Neural progenitor cell (in vitro differentiated cells): ENCODE measurements at regions not wholly inside any gene's neighbourhood (a gene's known extent, or its start where the extent isn't known, plus 50 kb on each side); places are given as distances from the start of the nearest gene placed in this dataset.

ENCODE experiments used
- DNase-seq: peaks from one replicate; pipeline ENCODE4 v3.0.0-alpha.2; 2016; ENCODE audit warnings: low spot score
- H2AFZ ChIP-seq: fragments of 200-600 bp; sonication (generic); replicated peaks from 2 replicates; pipeline ENCODE4 v1.6.1; 2016; ENCODE audit warnings: antibody characterized with exemption
- H3F3A ChIP-seq: fragments of 200-600 bp; sonication (generic); 2 replicates; pipeline ENCODE4 v1.6.1; 2016; ENCODE audit warnings: antibody characterized with exemption, low read depth
- H3K27ac ChIP-seq: fragments of 200-600 bp; sonication (generic); 2 replicates; pipeline ENCODE4 v1.5.1; 2016; ENCODE audit warnings: mild to moderate bottlenecking
- H3K27me3 ChIP-seq: fragments of 200-600 bp; sonication (generic); 2 replicates; pipeline ENCODE4 v1.6.1; 2016; ENCODE audit warnings: mild to moderate bottlenecking, moderate library complexity
- H3K36me3 ChIP-seq: fragments of 200-600 bp; sonication (generic); 2 replicates; pipeline ENCODE4 v1.5.1; 2016
- H3K4me1 ChIP-seq: fragments of 200-600 bp; sonication (generic); 2 replicates; pipeline ENCODE4 v1.6.1; 2016; ENCODE audit warnings: mixed run types
- H3K4me2 ChIP-seq: fragments of 200-600 bp; sonication (generic); 2 replicates; pipeline ENCODE4 v1.6.1; 2016
- H3K4me3 ChIP-seq: fragments of 200-600 bp; sonication (generic); 2 replicates; pipeline ENCODE4 v1.5.1; 2016
- H3K79me2 ChIP-seq: fragments of 200-600 bp; sonication (generic); 2 replicates; pipeline ENCODE4 v1.6.1; 2016; ENCODE audit warnings: low read depth
- H3K9ac ChIP-seq: fragments of 200-600 bp; sonication (generic); 2 replicates; pipeline ENCODE4 v1.6.1; 2016
- H3K9me3 ChIP-seq: fragments of 200-600 bp; sonication (generic); 2 replicates; pipeline ENCODE4 v1.5.1; 2016; ENCODE audit warnings: low read depth
- H4K20me1 ChIP-seq: fragments of 200-600 bp; sonication (generic); 2 replicates; pipeline ENCODE4 v1.6.1; 2016; ENCODE audit warnings: low read depth
- H3K27ac Mint-ChIP-seq: 3 replicates; pipeline ENCODE4 v1.8.0; 2021; ENCODE audit warnings: mixed read lengths
- H3K27me3 Mint-ChIP-seq: 2 replicates; pipeline ENCODE4 v1.8.0; 2022; ENCODE audit warnings: low read depth, mild to moderate bottlenecking, inconsistent platforms, moderate library complexity, mixed read lengths; ENCODE audit not compliant: insufficient read depth
- H3K36me3 Mint-ChIP-seq: 3 replicates; pipeline ENCODE4 v1.8.0; 2021; ENCODE audit warnings: mixed read lengths
- H3K4me1 Mint-ChIP-seq: 3 replicates; pipeline ENCODE4 v1.8.0; 2021; ENCODE audit warnings: mixed read lengths
- H3K4me3 Mint-ChIP-seq: 3 replicates; pipeline ENCODE4 v1.8.0; 2021; ENCODE audit warnings: mild to moderate bottlenecking, moderate library complexity, mixed read lengths
- H3K9me3 Mint-ChIP-seq: 3 replicates; pipeline ENCODE4 v1.8.0; 2020; ENCODE audit warnings: mixed read lengths
- EZH2 ChIP-seq: fragments of 200-600 bp; sonication (generic); IDR thresholded peaks from 2 replicates; pipeline ENCODE4 v1.6.1; 2017; ENCODE audit warnings: antibody characterized with exemption, mild to moderate bottlenecking, moderate library complexity
- EZH2phosphoT487 ChIP-seq: fragments of 200-600 bp; sonication (generic); IDR thresholded peaks from 2 replicates; pipeline ENCODE4 v1.6.1; 2017; ENCODE audit warnings: antibody characterized with exemption
- TF ChIP-seq, protein P1 (sequence below): fragments of 200-600 bp; sonication (generic); IDR thresholded peaks from 2 replicates; pipeline ENCODE4 v1.5.1; 2017; ENCODE audit warnings: antibody characterized with exemption, mild to moderate bottlenecking

DNA sequence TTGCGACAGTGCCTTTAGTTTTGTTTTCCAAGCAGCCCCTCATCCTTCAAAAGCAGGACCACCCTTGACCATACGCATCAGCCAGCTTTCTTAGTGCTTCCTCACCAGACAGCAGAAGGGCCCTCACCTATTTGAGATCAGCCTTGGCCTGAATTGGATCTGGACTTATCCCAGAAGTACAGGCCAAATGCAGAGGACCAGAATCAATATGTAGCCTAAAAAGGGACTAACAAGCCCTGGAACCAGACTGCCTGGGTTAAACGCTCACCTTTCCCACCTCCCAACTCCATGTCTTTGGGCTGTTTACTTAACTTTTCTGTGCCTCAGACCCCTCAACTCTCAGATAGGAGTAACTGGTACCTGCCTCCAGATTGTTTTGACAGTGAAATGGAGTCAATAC is 77.7 kb upstream of the ATP6AP2 start:
- H3K36me3 Mint-ChIP-seq = no peaks in the 10 kb centered on the region
- H3K27ac Mint-ChIP-seq = no peak overlapping the region
- Histone ChIP-seq H3K9me3 (no peaks in the 10 kb centered on the region), H3F3A (peaks cover 6% of the 10 kb centered on the region), H3K27ac (no peak overlapping the region), H2AFZ (no peak overlapping the region), H3K4me3 (no peak overlapping the region), H4K20me1 (no peaks in the 10 kb centered on the region), H3K36me3 (no peaks in the 10 kb centered on the region), H3K9ac (no peak overlapping the region), H3K27me3 (no peaks in the 10 kb centered on the region), H3K4me1 (no peaks in the 10 kb centered on the region), H3K4me2 (no peak overlapping the region), H3K79me2 (no peaks in the 10 kb centered on the region)
- H3K4me1 Mint-ChIP-seq = no peaks in the 10 kb centered on the region
- H3K9me3 Mint-ChIP-seq = peaks cover 13% of the 10 kb centered on the region
- TF ChIP-seq, protein P1, sequence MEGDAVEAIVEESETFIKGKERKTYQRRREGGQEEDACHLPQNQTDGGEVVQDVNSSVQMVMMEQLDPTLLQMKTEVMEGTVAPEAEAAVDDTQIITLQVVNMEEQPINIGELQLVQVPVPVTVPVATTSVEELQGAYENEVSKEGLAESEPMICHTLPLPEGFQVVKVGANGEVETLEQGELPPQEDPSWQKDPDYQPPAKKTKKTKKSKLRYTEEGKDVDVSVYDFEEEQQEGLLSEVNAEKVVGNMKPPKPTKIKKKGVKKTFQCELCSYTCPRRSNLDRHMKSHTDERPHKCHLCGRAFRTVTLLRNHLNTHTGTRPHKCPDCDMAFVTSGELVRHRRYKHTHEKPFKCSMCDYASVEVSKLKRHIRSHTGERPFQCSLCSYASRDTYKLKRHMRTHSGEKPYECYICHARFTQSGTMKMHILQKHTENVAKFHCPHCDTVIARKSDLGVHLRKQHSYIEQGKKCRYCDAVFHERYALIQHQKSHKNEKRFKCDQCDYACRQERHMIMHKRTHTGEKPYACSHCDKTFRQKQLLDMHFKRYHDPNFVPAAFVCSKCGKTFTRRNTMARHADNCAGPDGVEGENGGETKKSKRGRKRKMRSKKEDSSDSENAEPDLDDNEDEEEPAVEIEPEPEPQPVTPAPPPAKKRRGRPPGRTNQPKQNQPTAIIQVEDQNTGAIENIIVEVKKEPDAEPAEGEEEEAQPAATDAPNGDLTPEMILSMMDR = no peak
- TF ChIP-seq EZH2 (no peak), EZH2phosphoT487 (no peak)
- H3K27me3 Mint-ChIP-seq = peaks cover 7% of the 10 kb centered on the region
- DNase-seq = no peak
- no peak overlapping the region for H3K4me3 Mint-ChIP-seq

DNA sequence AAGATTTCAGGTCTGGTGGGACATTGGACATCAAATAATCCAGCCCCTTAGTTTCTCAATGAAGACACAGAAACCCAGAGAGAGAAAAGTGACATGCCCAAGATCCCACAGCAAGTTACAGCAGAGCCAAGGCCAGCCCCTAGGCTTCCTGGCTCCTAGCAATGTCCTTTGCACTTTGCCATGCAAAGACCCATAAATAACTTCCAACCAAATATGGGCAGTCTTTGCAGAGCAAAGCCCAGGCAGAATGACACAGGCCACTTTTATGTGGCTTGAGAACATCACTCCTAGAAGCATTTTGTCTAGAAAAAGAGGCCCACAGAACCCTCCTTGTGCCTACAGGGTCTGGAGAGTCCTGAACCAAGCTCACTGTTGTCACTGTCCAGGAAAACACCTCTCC is 78.1 kb upstream of the ATP6AP2 start:
- Histone ChIP-seq H3K4me1 (no peaks in the 10 kb centered on the region), H3K79me2 (no peaks in the 10 kb centered on the region), H3K36me3 (no peaks in the 10 kb centered on the region), H3K27ac (no peak overlapping the region), H3K4me2 (no peak overlapping the region), H3K27me3 (no peaks in the 10 kb centered on the region), H3K9ac (no peak overlapping the region), H3F3A (peaks cover 6% of the 10 kb centered on the region), H2AFZ (no peak overlapping the region), H3K4me3 (no peak overlapping the region), H4K20me1 (no peaks in the 10 kb centered on the region), H3K9me3 (no peaks in the 10 kb centered on the region)
- Mint-ChIP-seq H3K4me3 (no peak overlapping the region), H3K36me3 (no peaks in the 10 kb centered on the region), H3K27me3 (peaks cover 7% of the 10 kb centered on the region), H3K9me3 (peaks cover 13% of the 10 kb centered on the region), H3K4me1 (no peaks in the 10 kb centered on the region), H3K27ac (no peak overlapping the region)
- DNase-seq = no peak
- TF ChIP-seq EZH2phosphoT487 = no peak
- TF ChIP-seq, protein P1 = no peak
- no peak for TF ChIP-seq EZH2

DNA sequence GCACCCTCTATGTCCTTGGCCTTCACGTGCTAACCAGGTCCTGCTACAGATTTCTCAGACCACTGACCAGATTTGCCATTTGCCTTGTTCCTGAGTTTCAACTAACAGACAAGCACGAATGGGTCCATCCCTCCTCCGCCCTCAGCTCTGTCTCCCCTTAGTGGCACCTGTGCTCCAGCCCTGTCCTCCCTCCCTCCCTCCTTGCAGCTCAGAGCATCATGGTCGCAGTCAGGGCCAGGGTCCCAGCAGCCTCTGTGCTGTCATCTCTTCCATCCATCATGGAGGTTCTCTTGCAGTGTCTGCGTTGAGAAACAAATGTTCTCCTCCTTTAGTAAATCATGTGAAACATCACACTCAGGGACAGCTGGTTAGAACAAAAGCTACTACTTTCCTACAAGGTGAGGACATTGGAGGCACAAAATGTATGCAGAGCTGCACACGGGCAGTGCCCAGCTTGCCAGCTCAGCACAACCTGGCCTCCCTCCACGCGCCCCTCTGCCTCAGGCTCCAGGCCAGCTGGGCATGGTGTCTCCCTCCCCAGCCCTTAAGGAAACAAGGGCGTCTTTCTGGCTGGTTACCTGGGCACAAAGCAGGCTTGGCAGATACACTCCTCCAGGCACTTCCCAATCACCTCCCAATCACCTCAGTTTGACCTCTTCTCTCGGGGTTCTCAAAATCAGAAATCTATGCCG is 79.5 kb upstream of the ATP6AP2 start:
- Histone ChIP-seq H3K4me2 (no peak overlapping the region), H3K36me3 (no peaks in the 10 kb centered on the region), H3K79me2 (no peaks in the 10 kb centered on the region), H4K20me1 (no peaks in the 10 kb centered on the region), H2AFZ (no peak overlapping the region), H3K4me3 (no peak overlapping the region), H3K27ac (no peak overlapping the region), H3K9ac (no peak overlapping the region), H3K9me3 (no peaks in the 10 kb centered on the region), H3K27me3 (no peaks in the 10 kb centered on the region), H3K4me1 (peaks cover 11% of the 10 kb centered on the region), H3F3A (peaks cover 19% of the 10 kb centered on the region)
- TF ChIP-seq, protein P1 = no peak
- no peak for TF ChIP-seq EZH2phosphoT487
- no peak for TF ChIP-seq EZH2
- Mint-ChIP-seq H3K9me3 (peaks cover 16% of the 10 kb centered on the region), H3K4me1 (peaks cover 7% of the 10 kb centered on the region), H3K27ac (no peak overlapping the region), H3K27me3 (peaks cover 3% of the 10 kb centered on the region), H3K4me3 (no peak overlapping the region), H3K36me3 (no peaks in the 10 kb centered on the region)
- no peak for DNase-seq
